SK-N-SH (cell line): ENCODE measurements at regions not wholly inside any gene's neighbourhood (a gene's known extent, or its start where the extent isn't known, plus 50 kb on each side); places are given as distances from the start of the nearest gene placed in this dataset.

ENCODE experiments used
- CTCF ChIA-PET: fragments of 300-600, 350-600 bp; formaldehyde crosslinking; extraction: SDS; loops from one replicate; lab custom pipeline; 2021; lab: Yijun Ruan, JAX
- POLR2A ChIA-PET: fragments of 350-600 bp; sonication (Branson Sonifier 250); formaldehyde crosslinking; extraction: SDS; loops from one replicate; lab custom pipeline; 2020; ENCODE audit warnings: antibody characterized with exemption, inconsistent platforms; lab: Yijun Ruan, JAX
- DNase-seq: peaks from one replicate; pipeline ENCODE4 v3.0.0; 2012
- H2AFZ ChIP-seq: fragments of 200-600 bp; sonication (generic); 2 replicates; pipeline ENCODE4 v1.8.1; 2016; ENCODE audit warnings: antibody characterized with exemption, mild to moderate bottlenecking, low read depth
- H3F3A ChIP-seq: fragments of 200-600 bp; sonication (generic); replicated peaks from 2 replicates; pipeline ENCODE3; 2016; ENCODE audit warnings: antibody characterized with exemption, mild to moderate bottlenecking; ENCODE audit not compliant: insufficient read depth
- H3K27ac ChIP-seq, 2 experiments: fragments of 200-500 bp in 1 of 2; fragments of 200-600 bp in 1 of 2; sonication (Bioruptor generic) in 1 of 2; sonication (generic), shearing (Covaris generic) in 1 of 2; 2 replicates each; pipeline versions ENCODE4 v1.5.1 to v1.6.1; 2014 to 2016; ENCODE audit warnings: low read depth in 2 of 2, inconsistent platforms in 1 of 2, low read length in 1 of 2, mild to moderate bottlenecking in 1 of 2, mixed read lengths in 1 of 2
- H3K27me3 ChIP-seq: fragments of 200-600 bp; sonication (generic), shearing (Covaris generic); 2 replicates; pipeline ENCODE4 v1.6.1; 2016; ENCODE audit warnings: mixed run types; ENCODE audit not compliant: insufficient read depth
- H3K36me3 ChIP-seq, 2 experiments: fragments of 200-500 bp in 1 of 2; fragments of 200-600 bp in 1 of 2; sonication (Bioruptor generic) in 1 of 2; sonication (generic) in 1 of 2; replicated peaks in 1 of 2; 2 replicates each; pipeline versions ENCODE3 to v1.5.1; 2014 to 2016; ENCODE audit warnings: low read length in 1 of 2, mild to moderate bottlenecking in 1 of 2; ENCODE audit not compliant: insufficient read depth in 2 of 2, control insufficient read depth in 1 of 2
- H3K4me1 ChIP-seq, 2 experiments: fragments of 200-500 bp in 1 of 2; fragments of 200-600 bp in 1 of 2; sonication (Bioruptor generic) in 1 of 2; sonication (generic), shearing (Covaris generic) in 1 of 2; 2 replicates each; pipeline versions ENCODE4 v1.5.1 to v1.6.1; 2014 to 2016; ENCODE audit warnings: low read depth in 1 of 2, low read length in 1 of 2, mixed run types in 1 of 2; ENCODE audit not compliant: insufficient read depth in 2 of 2, control insufficient read depth in 1 of 2
- H3K4me2 ChIP-seq: fragments of 200-600 bp; sonication (generic), shearing (Covaris generic); 2 replicates; pipeline ENCODE4 v1.6.1; 2017; ENCODE audit warnings: mixed run types
- H3K4me3 ChIP-seq, 2 experiments: fragments of 200-500 bp in 1 of 2; fragments of 200-600 bp in 1 of 2; sonication (Bioruptor generic) in 1 of 2; sonication (generic), shearing (Covaris generic) in 1 of 2; 2 replicates each; pipeline versions ENCODE4 v1.5.1 to v1.8.1; 2014 to 2016; ENCODE audit warnings: low read depth in 2 of 2, inconsistent platforms in 1 of 2, low read length in 1 of 2, mild to moderate bottlenecking in 1 of 2, mixed read lengths in 1 of 2, moderate library complexity in 1 of 2
- H3K79me2 ChIP-seq: fragments of 200-600 bp; sonication (generic); 2 replicates; pipeline ENCODE4 v1.8.1; 2017; ENCODE audit warnings: mild to moderate bottlenecking; ENCODE audit not compliant: insufficient read depth
- H3K9ac ChIP-seq: fragments of 200-600 bp; sonication (generic); 2 replicates; pipeline ENCODE4 v1.6.1; 2017; ENCODE audit warnings: mixed run types
- H3K9me2 ChIP-seq: fragments of 200-600 bp; sonication (generic); 2 replicates; pipeline ENCODE4 v1.6.1; 2017; ENCODE audit warnings: mixed run types
- H3K9me3 ChIP-seq: fragments of 200-600 bp; sonication (generic); 2 replicates; pipeline ENCODE4 v1.6.1; 2017; ENCODE audit warnings: mixed run types, mild to moderate bottlenecking, moderate library complexity
- H4K20me1 ChIP-seq: fragments of 200-600 bp; sonication (generic); 2 replicates; pipeline ENCODE4 v1.6.1; 2017; ENCODE audit warnings: mild to moderate bottlenecking, mixed run types; ENCODE audit not compliant: insufficient read depth
- ELF1 ChIP-seq: IDR thresholded peaks from 2 replicates; pipeline ENCODE4 v1.4.0; 2012
- EZH2phosphoT487 ChIP-seq: fragments of 200-600 bp; sonication (generic); IDR thresholded peaks from 2 replicates; pipeline ENCODE4 v1.6.1; 2017; ENCODE audit warnings: low read depth, mixed run types, mild to moderate bottlenecking, antibody characterized with exemption, moderate library complexity, borderline replicate concordance
- POLR2AphosphoS5 ChIP-seq: IDR thresholded peaks from 2 replicates; pipeline ENCODE4 v1.6.1; 2012; ENCODE audit warnings: low read depth, low read length
- RCOR1 ChIP-seq: fragments of 150-350 bp; IDR thresholded peaks from 2 replicates; pipeline ENCODE4 v1.6.1; 2017; ENCODE audit warnings: antibody characterized with exemption, low read length
- RXRA ChIP-seq: IDR thresholded peaks from 2 replicates; pipeline ENCODE4 v1.4.0; 2012; ENCODE audit warnings: low read depth, mild to moderate bottlenecking, borderline replicate concordance
- TAF1 ChIP-seq: IDR thresholded peaks from 2 replicates; pipeline ENCODE4 v1.6.1; 2012; ENCODE audit warnings: low read depth, mild to moderate bottlenecking, low read length, moderate library complexity, borderline replicate concordance
- TEAD4 ChIP-seq: IDR thresholded peaks from 2 replicates; pipeline ENCODE4 v1.4.0; 2012; ENCODE audit warnings: mild to moderate bottlenecking, borderline replicate concordance; ENCODE audit not compliant: insufficient read depth
- WGBS: methylation state at CpG from one replicate; pipeline ENCODE4 v1.1.6; 2017; ENCODE audit warnings: low lambda C conversion rate; 5-methylcytosine and 5-hydroxymethylcytosine counted together
- TF ChIP-seq, protein P1 (sequence below): IDR thresholded peaks from 2 replicates; pipeline ENCODE4 v1.6.1; 2012; ENCODE audit warnings: mild to moderate bottlenecking, low read depth, low read length, moderate library complexity
- TF ChIP-seq, protein P2 (sequence below): fragments of 150-350 bp; IDR thresholded peaks from 2 replicates; pipeline ENCODE4 v1.6.1; 2017; ENCODE audit warnings: antibody characterized with exemption, low read length, low read depth, borderline replicate concordance

DNA sequence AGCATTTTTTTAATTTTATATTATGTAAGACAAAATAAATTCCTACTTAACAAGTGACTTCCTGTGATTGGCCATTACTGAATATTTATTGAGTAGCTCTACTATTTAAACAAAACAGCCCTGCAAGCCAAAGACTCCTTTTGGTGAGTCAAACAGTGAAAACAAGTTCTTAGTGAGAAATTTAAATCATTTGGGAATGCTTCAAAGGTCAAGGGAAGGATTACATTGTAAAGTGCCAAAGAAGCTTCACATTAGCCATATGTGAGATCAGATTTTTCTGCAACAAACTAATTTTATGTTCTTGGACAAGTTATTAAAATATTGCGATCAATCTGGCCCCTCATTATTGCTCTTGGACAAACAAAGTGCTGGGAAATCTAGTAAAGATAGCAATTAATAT lies 795.4 kb upstream of the MGAT4C start:
- Histone ChIP-seq H3F3A (peaks cover 3% of the 10 kb centered on the region), H2AFZ (no peak overlapping the region), H3K27me3 (no peaks in the 10 kb centered on the region), H3K9ac (no peak overlapping the region), H3K9me3 (no peaks in the 10 kb centered on the region; the same call in 1 of the 2 replicates), H3K4me1 (no peaks in the 10 kb centered on the region; a peak in 1 of 4 replicates), H3K79me2 (no peaks in the 10 kb centered on the region), H3K36me3 (no peaks in the 10 kb centered on the region), H3K4me2 (no peak overlapping the region), H3K9me2 (peaks cover 9% of the 10 kb centered on the region; the same call in 1 of the 2 replicates), H3K27ac (no peak overlapping the region), H4K20me1 (no peaks in the 10 kb centered on the region), H3K4me3 (no peak overlapping the region)
- POLR2A ChIA-PET, result no interaction called here
- no peak for DNase-seq
- TF ChIP-seq RXRA (peak; percentile 17; the same call in 1 of the 2 replicates), POLR2AphosphoS5 (no peak)
- CTCF ChIA-PET, result no interaction called here
- WGBS, result 96% methylated on average over 1 of the region's 1 CpG

DNA sequence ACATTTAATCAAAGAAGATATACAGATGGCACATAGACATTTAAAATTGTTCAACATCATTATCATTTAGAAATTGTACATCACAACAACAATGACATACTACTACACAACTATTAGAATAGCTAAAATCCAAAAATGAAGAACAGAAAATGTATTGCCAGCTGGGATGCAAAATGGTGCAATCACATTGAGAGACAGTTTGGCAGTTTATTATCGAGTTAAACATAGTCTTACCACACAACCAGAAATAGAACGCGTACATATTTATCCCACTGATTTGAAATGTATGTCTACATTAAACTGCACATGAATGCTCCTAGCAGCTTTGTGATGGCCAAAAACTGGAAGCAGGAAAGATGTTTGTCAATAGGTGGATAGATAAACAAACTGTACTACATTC lies 791.5 kb upstream of the MGAT4C start:
- Histone ChIP-seq H2AFZ (no peak overlapping the region), H3K9me3 (no peaks in the 10 kb centered on the region), H3K9me2 (peaks cover 6% of the 10 kb centered on the region; the same call in 1 of the 2 replicates), H3K27ac (no peak overlapping the region), H3K27me3 (no peaks in the 10 kb centered on the region), H3K79me2 (no peaks in the 10 kb centered on the region), H3K4me2 (no peak overlapping the region), H3K9ac (no peak overlapping the region), H3K36me3 (no peaks in the 10 kb centered on the region), H3K4me3 (no peak overlapping the region), H3F3A (peaks cover 3% of the 10 kb centered on the region), H4K20me1 (no peaks in the 10 kb centered on the region), H3K4me1 (no peaks in the 10 kb centered on the region; a peak in 1 of 4 replicates)
- TF ChIP-seq, protein P1, sequence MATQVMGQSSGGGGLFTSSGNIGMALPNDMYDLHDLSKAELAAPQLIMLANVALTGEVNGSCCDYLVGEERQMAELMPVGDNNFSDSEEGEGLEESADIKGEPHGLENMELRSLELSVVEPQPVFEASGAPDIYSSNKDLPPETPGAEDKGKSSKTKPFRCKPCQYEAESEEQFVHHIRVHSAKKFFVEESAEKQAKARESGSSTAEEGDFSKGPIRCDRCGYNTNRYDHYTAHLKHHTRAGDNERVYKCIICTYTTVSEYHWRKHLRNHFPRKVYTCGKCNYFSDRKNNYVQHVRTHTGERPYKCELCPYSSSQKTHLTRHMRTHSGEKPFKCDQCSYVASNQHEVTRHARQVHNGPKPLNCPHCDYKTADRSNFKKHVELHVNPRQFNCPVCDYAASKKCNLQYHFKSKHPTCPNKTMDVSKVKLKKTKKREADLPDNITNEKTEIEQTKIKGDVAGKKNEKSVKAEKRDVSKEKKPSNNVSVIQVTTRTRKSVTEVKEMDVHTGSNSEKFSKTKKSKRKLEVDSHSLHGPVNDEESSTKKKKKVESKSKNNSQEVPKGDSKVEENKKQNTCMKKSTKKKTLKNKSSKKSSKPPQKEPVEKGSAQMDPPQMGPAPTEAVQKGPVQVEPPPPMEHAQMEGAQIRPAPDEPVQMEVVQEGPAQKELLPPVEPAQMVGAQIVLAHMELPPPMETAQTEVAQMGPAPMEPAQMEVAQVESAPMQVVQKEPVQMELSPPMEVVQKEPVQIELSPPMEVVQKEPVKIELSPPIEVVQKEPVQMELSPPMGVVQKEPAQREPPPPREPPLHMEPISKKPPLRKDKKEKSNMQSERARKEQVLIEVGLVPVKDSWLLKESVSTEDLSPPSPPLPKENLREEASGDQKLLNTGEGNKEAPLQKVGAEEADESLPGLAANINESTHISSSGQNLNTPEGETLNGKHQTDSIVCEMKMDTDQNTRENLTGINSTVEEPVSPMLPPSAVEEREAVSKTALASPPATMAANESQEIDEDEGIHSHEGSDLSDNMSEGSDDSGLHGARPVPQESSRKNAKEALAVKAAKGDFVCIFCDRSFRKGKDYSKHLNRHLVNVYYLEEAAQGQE, result no peak
- TF ChIP-seq POLR2AphosphoS5, result no peak
- TF ChIP-seq EZH2phosphoT487, result no peak
- no peak for TF ChIP-seq RCOR1
- no peak for TF ChIP-seq TEAD4
- 96% methylated on average over 3 of the region's 3 CpGs for WGBS
- ChIA-PET CTCF (no interaction called here), POLR2A (no interaction called here)
- DNase-seq, result no peak

DNA sequence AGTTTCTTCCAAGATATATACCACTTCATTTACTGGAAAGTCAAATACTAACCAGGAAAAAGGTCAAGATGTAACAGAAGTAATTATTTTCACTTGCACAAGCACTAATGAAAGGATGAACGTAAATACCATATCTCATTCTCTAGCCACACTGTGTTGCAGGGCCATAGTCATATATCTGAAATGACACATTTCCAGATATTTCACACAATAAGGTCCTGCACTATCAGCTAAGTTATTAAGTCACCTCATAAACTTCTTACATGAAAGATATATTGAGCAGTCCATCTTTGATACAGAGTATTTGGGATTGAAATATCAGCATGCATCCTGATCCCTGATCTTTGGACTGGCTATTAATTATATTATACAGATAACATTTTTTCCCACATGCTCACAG lies 783.3 kb upstream of the MGAT4C start:
- no peaks in the 10 kb centered on the region for H3K9me2 ChIP-seq
- H3K79me2 ChIP-seq, result no peaks in the 10 kb centered on the region
- no peaks in the 10 kb centered on the region for H3K36me3 ChIP-seq
- H3K4me3 ChIP-seq, result no peak overlapping the region
- no peak for TF ChIP-seq TAF1
- TF ChIP-seq TEAD4, result no peak
- TF ChIP-seq, protein P2, sequence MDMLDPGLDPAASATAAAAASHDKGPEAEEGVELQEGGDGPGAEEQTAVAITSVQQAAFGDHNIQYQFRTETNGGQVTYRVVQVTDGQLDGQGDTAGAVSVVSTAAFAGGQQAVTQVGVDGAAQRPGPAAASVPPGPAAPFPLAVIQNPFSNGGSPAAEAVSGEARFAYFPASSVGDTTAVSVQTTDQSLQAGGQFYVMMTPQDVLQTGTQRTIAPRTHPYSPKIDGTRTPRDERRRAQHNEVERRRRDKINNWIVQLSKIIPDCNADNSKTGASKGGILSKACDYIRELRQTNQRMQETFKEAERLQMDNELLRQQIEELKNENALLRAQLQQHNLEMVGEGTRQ, result no peak
- no peak for TF ChIP-seq ELF1
- DNase-seq, result no peak
- no peaks in the 10 kb centered on the region for H3K9me3 ChIP-seq
- H3F3A ChIP-seq, result no peaks in the 10 kb centered on the region
- ChIA-PET CTCF (no interaction called here), POLR2A (no interaction called here)
- H3K27me3 ChIP-seq, result no peaks in the 10 kb centered on the region
- H2AFZ ChIP-seq, result no peak overlapping the region
- WGBS, result 86% methylated on average over 1 of the region's 1 CpG
- H3K27ac ChIP-seq, result no peak overlapping the region
- H4K20me1 ChIP-seq, result no peaks in the 10 kb centered on the region
- no peaks in the 10 kb centered on the region for H3K4me1 ChIP-seq
- H3K9ac ChIP-seq, result no peak overlapping the region
- no peak overlapping the region for H3K4me2 ChIP-seq
